Left renal cortex interstitium (tissue), 4 donors: ENCODE measurements at regions not wholly inside any gene's neighbourhood (a gene's known extent, or its start where the extent isn't known, plus 50 kb on each side); places are given as distances from the start of the nearest gene placed in this dataset.

Experiments used
- DNase-seq, 4 donors: peaks; one replicate each; pipeline ENCODE4 v3.0.0-alpha.2; 2013; ENCODE audit warnings: low read depth in 4 of 4, low spot score in 2 of 4, missing footprints in 1 of 4

DNA sequence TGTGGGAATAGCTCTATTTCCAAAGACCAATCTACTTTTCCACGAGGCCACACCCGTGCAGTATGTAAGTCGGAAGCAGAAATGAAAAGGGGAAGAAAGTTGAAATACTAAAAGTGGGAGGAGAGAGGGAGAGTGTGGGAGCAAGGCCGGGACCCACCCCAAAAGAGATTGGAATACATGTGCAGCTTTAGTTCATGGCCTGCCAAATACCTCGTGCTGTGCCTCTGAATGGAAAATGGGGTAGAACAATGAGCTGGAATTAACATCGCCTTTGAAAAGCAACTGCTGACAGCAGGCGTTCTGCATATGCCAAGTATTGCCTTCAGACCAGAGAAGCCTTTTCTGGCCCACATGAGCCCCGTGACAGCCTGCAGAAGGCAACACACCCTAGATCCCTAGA lies 155.6 kb downstream of the CD83 start:
- no peak for DNase-seq

DNA sequence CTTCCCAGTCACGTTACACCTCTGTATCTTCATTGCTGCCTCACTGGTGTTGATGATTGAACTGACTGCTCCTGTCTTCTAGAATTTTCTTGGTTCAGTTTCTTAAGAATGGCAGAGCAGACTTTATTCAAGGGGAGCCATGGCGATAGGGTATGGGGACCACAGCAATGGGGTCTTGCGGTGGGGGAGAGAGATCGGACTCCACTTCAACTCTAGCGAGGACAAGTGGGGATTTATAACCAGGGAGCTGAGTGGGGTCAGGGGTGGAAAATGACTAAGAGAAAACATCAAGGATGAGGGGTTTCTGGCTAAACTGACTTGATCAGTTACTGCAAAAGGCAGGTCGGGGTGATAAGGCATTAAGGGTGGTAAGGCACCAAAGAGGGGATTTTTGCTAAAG lies 156.4 kb downstream of the CD83 start:
- DNase-seq: no peak

DNA sequence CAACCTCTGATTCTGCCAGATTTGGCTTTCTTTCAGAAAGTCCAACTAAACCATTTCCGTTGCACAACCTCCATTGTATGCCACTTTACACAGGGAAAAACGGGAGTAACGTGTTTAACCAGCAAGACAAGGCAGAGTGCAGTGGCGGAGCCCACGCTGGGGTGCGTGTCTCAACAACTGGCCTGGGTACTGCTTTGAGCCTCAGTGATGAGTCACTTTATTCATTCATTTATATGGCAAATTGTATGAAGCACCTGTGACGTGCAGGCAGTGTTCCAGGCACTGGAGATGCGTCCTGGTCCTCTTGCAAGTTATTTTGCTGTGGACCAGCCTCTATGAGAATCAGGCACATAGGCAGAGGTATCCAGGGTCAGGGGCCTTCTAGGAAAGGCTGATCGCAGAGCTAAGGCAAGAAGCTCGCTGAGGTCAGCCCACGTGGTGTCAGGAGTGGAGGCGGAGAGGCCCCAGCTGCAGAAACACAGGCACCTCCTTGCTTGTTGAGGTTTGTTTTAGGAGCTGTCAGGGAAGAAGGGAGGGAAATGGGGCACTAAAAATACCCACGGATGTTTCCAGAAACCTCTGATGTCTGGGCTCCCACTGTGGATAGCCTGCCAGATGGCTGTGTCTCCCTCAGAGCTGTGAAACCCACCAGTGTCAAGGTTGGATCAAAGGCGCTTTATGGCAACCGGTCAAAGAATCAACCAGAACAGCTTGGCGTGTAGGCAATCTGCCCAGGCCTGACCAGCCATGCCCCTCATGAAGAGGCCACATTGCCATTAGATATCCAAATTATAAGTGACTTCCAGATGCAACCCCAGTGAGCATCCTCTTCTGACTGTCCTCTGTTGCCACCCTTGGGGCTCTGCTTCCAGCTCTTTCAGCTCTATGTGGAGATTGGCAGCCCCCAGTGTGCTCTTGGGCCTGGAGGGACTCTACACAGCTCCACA lies 157.2 kb downstream of the CD83 start:
- DNase-seq: no peak

DNA sequence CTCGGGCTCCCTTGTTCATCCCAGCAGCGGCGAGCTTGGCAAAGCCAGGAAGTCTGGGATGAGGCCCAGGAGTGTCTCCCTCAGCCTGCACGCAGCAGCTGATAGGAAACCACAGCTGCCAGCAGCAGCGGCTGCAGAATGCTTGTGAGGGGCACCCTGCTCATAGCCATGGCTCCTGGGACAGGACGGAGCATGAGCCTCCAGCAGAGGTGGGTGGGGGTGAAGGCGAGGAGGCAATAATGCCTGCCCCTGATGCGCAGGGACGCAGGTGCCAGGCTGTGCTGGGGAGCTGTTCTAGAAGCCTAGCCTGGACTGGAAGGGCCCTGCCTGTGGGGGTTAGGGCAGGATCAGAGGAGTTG lies 157.9 kb downstream of the CD83 start:
- no peak for DNase-seq

DNA sequence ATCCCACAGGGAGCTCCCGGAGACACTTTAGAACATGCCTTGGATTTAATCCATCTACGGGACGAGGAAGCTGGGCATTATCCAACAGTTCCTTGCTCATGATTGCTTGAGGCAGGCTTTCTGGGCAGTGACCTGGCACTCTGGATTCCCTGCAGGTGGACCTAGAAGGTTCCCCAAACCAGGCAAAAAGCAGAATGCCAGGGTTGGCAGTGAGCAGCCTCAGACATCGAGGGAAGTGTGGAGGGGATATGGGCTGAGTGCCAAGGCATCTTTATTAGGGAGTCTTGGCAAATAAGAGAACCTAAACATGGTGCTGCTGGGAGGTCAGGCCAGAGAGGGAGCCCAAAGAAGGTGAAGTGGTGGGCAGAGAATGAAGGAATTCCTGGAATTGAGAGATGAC lies 158.5 kb downstream of the CD83 start:
- no peak for DNase-seq

DNA sequence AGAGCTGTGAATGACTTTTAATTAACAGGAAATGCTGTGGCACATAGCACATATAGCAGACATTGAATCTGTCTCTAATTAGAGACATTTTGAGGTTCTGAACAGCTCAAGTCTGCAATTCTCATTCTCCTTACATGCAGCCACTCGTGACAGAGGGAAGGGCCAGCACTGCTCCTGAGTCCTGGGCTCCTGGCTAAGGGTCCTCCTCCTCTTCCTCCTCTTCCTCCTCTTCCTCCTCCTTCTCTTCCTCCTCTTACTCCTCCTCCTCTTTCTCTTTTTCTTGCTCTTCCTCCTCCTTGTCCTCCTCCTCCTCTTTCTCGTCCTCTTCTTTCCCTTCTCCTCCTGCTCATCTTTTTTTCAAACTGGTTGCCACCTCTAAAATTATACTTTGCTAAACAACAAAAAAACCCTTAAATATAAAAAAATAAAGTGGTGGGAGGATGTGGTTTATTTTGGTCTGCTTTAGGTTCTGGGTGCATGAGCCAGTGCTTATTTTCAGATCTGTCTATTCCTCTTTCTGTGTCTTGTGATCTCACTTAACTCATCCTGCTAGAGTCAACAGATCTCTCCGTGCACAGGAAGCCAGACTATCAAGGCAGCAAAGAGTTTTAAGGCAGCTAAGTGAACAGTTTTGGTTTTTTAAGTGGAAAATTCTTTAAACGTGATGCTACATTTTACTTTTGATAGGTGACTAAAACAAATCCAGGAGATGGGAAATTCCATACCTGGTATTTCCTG lies 159.3 kb downstream of the CD83 start:
- no peak for DNase-seq

DNA sequence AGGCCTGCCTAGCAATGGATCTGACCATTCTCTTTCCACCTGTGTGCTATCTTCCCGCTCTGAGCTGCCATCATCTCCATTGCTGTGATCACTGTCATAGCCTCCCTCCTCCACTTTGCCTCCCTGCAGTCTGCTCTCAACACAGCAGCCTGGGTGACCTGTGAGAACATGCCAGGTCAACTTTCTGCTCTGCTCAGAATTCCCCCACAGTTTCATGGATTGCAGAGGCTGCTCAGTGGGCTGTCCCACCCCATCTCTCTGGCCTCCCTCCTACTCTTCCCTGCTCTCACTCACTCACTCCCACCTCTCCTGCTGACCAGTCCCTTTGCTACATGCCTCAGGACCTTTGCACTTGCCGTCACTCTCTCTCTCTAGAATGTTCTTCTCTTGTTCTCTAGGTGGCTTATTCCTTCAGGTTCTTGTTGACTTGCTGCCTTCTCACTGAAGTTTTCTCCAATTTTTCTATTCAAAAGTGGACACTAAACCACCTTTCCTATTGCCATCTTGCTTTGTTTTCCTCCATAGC lies 159.9 kb downstream of the CD83 start:
- DNase-seq: no peak

DNA sequence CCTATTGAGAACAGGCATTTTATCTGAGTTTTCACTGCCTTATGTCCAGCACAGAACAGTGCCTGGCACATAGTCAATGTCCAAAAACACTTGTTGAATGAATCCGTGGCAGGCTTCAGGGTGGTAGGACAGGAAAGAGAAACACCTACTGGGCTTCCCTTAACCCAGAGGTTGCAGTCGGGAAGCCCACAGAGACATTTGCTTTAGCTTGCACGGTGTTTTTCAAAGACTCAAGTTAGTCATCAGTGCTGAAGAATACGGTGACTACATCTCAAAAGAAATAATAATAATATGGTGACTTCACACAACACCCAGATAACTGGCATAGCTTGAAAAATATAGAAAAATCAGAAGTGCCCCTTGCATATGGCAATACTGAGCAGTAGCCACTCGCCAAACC lies 160.4 kb downstream of the CD83 start:
- no peak for DNase-seq

DNA sequence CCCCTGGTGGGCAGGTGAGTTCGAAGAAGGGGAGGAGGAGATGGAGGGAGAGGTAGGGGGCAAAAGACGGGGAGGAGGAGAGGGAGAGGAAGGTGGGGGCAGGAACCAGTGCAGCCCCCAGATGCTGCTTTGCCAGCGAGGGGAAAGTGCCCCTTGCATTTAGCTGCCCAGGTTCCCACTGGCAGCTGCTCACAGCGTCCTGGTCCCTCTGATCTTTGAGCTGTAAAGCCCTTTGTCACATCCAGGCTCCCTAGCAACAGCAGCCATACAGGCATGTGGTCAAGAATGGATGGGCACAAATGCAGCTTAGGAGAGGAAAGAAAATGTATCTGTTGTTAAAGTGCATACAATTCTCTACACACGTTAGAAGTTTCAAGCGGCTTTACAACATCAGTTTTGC lies 160.9 kb downstream of the CD83 start:
- no peak for DNase-seq

DNA sequence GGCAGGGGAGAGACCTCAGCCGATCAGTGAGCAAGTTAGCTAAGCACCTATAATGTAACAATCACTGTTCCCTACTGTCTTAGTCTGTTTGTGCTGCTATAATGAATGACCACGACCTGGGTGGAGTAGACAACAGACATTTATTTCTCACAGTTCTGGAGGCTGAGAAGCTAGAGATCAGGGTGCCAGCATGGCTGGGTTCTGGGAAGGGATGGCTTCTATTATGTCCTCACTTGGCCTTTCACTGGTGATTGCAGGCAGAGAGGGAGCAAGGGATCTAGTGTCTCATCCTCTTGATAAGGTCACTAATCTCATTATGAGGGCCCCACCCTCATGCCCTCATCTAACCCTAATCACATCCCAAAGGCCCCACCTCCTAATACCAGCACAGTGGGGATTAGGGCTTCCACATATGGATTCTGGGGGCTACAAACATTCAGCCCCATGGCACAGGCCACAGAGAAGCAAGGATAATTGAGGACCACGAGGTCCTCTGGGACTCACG lies 162.5 kb downstream of the CD83 start:
- DNase-seq: no peak

DNA sequence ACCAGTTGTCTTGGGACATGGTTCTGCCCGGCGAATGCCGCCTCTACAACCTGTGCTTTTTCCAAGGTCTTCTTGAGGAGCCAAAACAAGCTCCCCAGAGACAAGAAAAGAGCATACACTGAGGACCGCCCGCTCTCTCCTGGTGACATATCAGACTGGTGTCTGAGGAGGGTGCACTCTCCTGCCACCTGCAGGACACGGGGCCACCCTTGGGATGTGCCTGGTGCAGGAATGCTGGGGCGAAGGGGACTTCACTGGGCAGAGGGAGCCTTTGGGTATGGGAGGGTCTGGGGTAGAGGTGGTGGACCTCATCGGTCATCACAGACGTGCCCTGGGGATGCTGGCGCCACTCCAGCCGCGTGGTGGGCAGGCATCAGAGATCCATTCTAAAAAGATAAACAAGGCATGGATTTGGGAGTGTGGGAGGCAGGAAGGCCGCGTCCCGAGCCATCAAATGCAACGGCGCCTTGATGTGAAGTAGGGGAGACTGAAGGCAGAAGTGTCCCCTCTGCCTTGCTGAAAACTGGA lies 163.3 kb downstream of the CD83 start:
- no peak for DNase-seq

DNA sequence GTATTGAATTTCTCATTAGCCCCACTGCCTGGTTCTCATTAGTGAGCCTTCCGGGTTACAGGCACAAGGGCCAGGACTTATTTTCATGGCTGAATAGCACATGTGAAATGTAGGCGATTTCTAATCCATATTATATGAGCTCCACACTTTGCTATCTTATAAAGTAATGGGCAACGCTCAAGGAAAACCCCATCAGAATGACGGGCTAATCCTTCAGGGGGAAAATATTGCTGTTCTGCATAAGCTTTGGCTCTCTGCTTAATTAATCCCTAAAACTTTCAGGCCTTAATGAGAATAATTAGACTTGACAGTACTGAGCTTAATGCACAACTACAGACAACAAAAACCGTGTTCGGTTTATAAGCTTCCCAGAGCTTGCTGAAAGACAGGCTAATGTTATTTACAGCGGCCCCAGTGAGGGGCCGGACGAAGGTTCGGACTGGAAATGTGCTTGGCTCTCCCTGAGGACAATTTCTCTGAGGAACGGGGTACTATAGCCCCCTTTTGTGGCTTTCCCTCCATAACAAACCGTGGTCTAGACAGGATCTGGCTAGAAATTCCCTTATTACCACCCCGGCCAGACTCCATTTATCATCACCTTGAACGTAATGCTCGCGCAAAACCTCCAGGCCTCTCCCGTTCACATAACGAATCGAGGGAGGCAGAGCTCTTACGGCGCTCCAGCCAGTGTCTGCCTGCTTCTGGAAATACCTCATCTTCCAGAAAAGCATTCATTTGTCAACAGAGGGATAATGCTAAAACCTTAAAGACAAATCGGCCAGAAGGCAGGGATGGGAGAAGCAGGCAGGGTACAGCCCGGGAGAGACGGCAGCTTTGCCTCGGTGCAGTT lies 164.5 kb downstream of the CD83 start:
- DNase-seq: no peak

DNA sequence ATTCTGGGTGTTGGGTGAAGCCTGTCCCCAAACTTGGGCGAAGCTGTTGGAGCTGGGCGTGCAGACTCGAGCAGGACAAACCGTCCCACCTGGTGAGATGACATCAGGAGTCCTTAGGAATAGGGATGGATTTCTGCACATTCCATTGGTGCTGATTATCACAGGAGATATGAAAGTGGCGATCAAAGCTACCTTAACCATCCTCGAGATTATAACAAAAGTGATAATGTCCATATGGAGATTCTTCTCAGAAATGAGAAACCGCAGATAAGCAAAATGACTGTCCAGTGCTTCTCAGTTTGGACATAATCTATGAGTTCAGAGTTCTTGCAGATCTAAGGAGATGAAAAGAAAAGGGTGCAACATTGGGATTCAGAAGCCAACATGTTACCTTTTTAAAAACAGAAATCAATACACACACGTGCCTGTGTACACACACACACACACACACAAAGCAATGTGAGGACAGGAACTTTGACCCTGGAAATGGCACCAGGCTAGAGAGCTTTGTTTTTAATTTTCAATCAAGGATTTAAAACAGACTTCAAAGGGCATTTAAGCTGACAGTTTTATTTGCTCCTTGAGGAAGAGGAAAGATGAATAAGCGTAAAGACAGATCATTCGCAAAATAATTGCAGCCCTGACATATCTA lies 165.4 kb downstream of the CD83 start:
- DNase-seq: no peak

DNA sequence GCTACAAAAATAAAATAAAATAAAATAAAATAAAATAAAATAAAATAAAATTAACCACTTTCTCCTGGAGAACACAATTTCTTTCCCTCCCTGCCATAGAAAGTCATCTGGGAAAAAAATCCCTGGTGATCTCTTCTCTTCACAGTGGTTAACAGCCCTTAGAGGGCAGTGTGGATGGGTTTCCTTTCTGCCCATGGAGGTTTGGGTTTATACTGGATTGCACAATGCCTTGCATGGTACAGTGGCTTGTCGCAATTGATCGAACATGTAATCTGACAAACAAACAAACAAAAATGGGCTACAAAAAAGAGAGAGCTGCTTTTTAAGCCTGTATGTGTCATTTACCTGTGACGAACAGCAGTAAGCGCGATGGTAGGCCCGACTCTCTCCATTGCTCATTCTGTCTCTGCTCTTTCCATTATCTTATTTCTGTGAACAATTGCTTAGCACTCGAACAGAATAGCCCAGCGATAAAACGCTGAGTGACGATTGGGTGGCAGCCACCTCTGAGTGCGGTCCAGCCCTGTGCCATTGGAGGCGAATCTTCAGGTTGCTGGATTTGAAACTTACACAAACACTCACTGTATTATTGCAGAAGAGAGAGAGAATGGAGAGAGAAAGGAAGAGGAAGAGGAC lies 166.1 kb downstream of the CD83 start:
- DNase-seq: no peak

DNA sequence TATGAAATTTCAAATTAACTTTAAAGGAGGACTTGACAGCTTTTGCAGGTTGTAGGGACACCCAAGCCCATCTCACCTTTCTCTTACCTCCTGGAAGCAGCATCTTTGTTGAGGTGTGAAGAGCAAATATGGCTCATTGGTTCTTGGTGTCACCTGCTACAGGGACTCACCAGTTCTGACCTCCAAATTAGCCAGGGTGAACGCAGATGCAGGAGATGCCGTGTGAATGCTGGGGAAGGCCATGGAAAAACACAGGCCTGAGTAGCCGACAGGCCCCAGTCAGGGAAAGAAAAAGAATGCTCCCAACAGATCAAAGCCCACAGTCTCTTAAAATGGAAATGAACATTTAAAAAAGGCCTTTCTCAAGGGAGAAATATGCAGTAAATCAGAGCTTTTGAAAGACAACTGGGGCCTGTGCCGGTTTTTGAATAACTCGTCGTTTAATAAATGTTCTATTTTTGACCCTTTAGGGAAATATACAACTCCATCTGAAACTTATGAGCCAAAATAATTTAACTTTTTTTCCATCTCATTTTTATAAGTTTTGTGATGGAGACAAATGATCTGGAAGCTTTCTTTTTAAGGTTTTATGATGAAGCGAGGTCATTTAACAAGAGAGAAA lies 167.5 kb downstream of the CD83 start:
- DNase-seq: no peak

DNA sequence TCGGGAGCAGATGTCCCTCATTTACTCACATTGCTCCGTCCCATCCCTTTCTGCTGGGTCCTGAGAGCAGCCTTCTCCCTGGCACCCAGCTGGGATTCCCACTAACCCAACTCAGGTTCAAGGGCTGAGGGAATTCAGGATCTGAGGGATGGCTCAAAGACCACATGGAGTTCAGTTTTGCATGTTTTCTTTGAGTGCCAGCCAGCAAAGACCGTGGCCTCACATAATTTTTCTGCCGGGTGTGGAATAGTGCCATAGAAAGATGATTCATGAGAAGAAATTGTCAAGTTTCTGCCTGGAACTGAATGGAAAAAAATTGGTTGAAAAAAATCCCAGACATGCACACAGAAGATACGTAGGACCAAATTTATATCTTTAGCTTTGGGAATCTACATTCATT lies 168.6 kb downstream of the CD83 start:
- DNase-seq: no peak

DNA sequence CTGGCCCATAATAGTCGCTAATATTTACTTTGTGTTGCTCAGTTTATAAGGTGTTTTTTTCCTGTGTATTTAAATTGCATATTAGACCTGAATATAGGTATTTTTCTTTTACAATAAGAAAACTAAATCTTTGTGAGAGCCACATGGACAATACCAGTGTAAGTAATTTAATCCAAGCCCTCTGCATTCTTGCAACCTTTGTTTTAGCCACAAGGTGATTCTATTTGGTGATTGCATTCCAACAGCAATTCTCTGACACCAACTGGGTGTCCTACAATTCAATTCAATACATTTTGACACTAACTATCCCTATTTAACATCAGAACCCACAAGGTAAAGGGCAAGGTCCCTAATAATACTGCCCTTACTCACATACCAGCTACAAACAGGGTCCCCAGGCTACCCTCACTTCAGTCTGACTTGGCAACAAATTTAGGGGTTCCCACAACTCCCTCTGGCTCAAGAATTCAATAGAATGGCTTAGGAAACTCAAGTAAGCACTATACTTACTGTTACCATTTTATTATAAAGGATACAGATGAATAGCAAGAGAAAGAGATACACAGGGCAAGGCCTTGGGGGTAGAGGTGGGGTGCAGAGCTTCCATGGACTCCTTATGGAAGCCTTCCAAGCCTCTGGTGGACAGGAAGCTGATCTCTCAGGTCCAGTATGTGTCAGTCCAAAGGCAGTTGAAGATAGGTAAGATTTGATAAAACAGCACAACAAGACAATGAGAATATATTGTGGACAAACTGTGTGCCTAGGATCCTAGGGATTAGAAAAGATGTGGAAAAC lies 169.3 kb downstream of the CD83 start:
- DNase-seq: no peak

DNA sequence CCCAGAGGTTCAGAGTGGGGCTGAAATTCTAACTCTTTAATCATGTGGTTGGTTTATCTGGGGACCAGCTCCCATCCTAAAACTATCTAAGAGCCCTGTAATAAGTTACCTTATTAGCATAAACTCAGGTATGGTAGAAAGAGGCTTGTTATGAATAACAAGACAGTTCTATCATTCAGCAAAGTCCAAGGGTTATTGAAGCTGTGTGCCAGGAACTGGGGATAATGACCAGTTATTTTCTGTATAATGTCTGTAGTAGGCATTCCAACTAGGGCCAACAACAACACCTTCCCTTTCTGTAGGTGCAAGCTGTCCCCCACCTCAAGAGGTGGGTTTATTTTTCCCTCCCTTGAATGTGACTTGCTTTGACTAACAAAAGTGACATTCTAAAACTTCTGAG lies 170.1 kb downstream of the CD83 start:
- DNase-seq: no peak
